Frontal cortex (tissue), 3 donors: ENCODE measurements at regions not wholly inside any gene's neighbourhood (a gene's known extent, or its start where the extent isn't known, plus 50 kb on each side); places are given as distances from the start of the nearest gene placed in this dataset.
"Not testable (repeated sequence)": the region's sequence is repeated elsewhere in the genome, so short reads cannot be mapped to it uniquely, and the experiment has no call there.

Experiments
- DNase-seq, 2 donors: peaks; one replicate each; pipeline ENCODE4 v3.0.0; 2012; ENCODE audit warnings: low spot score in 2 of 2
- FAIRE-seq: peaks from 2 replicates; lab custom pipeline; 2012; peaks lifted over from hg19 to GRCh38; lab: Jason Lieb, UNC
- donor health status: control.
- donor health status: control.
- donor health status: control.

DNA sequence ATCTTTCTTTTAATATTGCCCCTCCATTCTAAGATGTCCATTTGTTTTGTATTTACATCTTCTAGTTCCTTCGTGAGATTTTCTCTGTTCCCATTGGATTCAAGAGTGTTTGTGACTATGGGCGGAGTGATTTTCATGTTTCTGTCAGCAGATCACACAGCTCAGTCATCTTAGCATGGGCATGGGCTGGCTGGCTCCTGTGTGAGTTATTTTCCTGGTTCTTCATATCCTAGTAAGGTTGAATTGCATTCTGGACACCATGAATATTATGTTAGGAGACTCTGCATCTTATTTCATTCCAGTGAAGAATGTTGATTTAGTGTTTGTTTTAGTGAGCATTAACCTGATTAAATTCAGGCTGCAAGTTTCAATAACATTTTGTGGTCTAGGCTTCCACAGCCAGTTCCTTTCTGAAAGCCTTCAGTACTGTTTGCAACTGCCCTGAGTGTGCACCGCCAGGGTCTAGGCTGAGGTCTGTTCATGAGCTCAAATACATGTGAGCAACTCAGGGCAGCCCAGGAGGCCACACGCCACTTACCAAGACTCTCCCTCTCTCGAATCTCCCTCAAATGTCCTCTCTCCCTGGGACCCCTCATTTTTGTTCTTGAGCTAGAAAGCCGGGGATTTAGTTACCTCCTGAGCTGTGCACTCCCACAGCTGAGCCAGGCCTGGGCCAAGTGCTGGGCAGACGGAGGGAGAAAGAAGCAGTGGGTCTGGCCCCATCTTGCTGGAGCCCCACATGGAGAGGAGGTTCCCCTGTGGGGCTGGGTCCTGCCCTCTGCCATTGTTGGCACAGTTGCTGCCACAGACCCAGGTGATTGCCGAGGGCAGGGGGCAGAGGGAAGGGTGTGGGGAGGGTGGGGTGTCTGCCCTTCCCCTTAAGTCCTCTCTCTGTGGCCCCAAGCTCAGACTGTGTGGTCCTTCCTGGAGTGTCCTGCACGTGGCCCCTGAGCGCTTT lies 145.9 kb downstream of the RTP5 start:
- DNase-seq (no peak), FAIRE-seq (no peak)

GRCh38 chr2:242017086-242017485 lies 147.6 kb downstream of the RTP5 start:
- no peak for FAIRE-seq
- no peak for DNase-seq

DNA sequence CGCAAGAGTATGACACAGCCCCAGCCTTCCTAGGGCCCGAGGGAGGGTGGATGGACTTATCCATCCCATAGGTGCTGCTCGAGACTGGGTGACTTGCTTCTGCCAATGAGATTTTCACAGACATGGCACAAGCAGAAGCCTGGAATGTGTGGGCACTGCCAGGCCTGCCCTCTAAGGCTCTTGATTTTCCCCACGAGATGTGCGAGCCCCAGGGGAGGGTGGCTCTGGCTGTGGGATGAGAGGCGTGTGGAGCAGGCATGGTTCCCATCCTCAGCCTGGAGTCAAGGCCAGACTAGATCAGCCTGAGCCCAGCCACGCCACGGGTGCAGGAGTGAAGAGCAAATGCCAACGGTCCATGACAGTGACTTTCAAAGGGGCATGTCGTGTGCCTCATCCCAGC lies 148.9 kb downstream of the RTP5 start:
- FAIRE-seq, DNase-seq: not testable (repeated sequence)

- FAIRE-seq, result no peak
Measured at GRCh38 chr2:242019344-242019743, 149.8 kb downstream of the RTP5 start.

DNA sequence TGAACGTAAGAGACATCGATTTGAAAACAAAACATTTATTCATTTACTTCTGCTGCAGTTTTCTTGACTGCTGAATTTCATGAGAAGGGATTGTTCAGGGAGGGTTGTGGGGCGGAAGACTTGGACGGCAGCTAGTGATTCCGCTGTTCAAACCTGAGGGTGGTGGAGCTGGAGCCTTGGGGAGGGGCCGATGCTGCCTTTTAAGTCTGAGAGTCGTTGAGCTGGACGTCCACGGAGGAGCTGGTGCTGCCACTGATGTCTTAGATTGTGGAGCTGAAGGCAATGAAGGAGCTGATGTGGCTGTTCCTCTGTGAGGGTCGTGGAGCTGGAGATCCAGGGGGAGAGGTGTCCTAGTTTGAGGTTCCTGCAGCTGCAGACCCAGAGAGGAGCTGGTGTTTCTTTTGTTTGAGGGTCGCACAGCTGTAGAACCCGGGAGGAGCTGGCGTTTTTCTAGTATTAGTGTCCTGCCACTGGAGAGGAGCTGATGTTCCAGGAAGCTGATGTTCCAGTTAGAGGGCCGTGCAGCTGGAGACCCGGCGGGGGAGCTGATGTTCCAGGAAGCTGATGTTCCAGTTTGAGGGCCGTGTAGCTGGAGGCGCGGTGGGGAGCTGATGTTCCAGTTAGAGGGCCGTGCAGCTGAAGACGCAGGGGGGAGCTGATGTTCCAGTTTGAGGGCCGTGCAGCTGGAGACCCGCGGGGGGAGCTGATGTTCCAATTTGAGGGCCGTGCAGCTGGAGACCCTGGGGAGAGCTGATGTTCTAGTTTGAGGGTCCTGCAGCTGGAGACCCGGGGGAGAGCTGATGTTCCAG lies 150.9 kb downstream of the RTP5 start:
- DNase-seq (no peak), FAIRE-seq (no peak)

More at GRCh38 chr2:242019344-242019743, 149.8 kb downstream of the RTP5 start:
- no peak for DNase-seq

DNA sequence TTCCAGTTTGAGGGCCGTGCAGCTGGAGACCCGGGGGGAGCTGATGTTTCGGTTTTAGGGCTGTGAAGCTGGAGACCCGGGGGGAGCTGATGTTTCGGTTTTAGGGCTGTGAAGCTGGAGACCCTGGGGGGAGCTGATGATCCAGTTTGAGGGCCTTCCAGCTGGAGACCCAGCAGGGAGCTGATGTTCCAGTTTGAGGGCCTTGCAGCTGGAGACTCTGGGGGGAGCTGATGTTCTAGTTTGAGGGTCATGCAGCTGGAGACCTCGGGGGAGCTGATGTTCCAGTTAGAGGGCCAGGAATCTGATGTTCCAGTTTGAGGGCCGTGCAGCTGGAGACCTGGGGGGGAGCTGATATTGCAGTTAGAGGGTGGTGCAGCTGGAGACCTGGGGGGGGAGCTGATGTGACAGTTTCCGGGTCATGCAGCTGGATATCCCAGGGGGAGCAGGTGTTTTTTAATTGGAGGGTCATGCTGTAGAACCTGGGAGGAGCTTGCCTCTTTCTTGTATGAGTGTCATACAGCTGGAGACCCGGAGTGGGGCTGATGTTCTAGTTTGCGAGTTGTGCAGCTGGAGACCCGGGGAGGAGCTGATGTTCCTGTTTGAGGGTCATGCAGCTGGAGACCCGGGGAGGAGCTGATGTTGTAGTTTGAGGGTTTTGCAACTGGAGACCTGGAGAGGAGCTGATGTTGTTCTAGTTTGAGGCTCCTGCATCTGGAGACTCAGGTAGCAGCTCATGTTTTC lies 153.2 kb downstream of the RTP5 start:
- no peak for FAIRE-seq

GRCh38 chr2:242024751-242025355 lies 155.3 kb downstream of the RTP5 start:
- DNase-seq (no peak), FAIRE-seq (no peak)

More for the DNA sequence above, 153.2 kb downstream of the RTP5 start:
- DNase-seq, result no peak

DNA sequence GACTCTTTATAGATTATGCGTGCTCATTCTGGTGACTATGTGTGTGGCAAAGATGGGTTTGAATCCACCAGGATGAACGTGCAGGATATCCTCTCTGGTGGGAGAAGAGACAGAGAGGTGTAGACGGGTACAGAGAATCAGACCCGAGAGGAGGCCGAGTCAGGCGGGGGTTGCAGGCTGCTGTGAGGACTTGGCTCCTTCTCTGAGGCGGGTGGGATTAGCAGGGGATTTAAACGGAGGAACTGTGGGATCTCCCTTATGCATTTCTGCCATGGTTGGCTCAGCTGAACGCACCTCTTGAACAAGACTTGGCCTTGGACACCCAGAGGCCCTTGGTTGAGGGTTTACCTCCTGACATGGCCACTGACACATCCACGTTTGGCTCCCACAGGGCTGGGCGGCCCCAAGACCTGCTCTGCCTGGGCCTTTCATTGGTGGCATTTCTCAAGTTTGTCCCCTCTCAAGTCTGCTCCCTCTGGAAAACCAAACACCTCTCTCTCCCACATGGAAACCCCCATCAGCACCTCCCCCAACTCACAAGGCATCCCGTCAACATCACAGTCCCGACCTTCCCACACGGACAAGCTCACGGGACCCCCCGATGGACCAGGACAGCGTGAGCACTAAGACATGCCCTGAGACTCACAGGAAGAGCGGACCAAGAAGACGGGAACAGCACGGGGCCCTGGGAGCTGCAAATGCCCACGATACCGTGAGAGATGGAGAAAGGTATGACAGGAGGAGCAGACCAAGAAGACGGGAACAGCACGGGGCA lies 158.3 kb downstream of the RTP5 start:
- DNase-seq (no peak), FAIRE-seq (no peak)

DNA sequence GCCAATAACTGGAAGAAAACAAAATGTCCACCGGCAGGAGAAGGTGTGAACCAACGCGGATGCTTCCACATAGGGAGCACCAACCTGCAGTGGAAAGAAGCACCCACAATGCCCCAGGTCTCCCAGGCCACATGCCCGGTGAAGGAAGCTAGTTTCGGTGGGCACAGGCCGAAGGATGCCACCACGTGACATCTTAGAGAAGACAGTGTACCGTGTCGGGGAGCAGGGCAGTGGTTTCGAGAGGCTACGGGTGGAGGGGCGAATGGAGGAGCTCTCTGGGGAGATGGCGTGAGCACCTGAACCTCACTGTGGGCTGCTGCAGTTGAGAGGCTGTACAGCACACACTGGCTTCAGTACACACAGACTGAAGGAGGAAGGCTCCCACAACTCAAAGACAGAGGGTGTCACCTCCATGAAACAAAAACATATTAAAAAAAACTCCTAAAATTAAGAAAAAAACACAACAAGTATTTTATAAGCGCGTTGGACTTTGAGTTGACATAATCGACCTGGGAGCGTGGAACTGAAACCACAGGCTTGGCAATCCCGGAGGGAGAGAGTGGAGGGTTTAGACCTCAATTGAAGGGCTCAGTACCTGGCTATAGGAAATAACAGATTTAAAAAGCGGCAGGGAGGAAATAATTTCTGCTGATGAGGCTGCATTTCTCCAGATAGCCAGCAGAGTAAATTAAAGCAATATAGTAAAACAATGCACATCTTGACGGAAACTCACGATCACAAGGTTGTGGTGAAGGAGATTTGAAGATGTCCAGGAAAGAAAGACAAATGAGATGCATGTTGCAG lies 160.1 kb downstream of the RTP5 start:
- no peak for DNase-seq
- FAIRE-seq, result no peak

DNA sequence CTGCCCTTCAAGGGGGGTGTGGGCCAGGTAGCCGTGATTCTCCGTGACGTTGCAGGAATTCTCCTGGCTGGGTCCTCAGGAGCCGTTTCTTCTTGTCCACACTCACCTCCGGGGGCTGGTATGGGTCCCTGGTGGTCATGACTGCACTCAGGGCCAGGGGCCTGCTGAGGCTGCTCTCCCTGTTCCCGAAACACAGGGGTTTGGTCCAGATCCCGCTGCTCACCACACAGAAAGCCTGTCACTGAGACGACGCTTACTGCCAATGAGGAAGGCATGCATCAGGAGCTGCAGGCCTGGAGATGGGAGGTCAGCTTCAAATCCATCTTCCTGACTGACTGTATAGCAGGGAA lies 160.7 kb downstream of the RTP5 start:
- no peak for DNase-seq
- FAIRE-seq, result no peak

GRCh38 chr2:242030858-242031257 lies 161.3 kb downstream of the RTP5 start:
- DNase-seq (no peak), FAIRE-seq (no peak)

- FAIRE-seq (no peak), DNase-seq (no peak)
Measured at GRCh38 chr2:242031481-242032019, 162.0 kb downstream of the RTP5 start.

GRCh38 chr2:242032780-242033656 lies 163.5 kb downstream of the RTP5 start:
- DNase-seq (no peak), FAIRE-seq (no peak)

GRCh38 chr2:242034138-242034537 lies 164.6 kb downstream of the RTP5 start:
- FAIRE-seq (no peak), DNase-seq (no peak)

DNA sequence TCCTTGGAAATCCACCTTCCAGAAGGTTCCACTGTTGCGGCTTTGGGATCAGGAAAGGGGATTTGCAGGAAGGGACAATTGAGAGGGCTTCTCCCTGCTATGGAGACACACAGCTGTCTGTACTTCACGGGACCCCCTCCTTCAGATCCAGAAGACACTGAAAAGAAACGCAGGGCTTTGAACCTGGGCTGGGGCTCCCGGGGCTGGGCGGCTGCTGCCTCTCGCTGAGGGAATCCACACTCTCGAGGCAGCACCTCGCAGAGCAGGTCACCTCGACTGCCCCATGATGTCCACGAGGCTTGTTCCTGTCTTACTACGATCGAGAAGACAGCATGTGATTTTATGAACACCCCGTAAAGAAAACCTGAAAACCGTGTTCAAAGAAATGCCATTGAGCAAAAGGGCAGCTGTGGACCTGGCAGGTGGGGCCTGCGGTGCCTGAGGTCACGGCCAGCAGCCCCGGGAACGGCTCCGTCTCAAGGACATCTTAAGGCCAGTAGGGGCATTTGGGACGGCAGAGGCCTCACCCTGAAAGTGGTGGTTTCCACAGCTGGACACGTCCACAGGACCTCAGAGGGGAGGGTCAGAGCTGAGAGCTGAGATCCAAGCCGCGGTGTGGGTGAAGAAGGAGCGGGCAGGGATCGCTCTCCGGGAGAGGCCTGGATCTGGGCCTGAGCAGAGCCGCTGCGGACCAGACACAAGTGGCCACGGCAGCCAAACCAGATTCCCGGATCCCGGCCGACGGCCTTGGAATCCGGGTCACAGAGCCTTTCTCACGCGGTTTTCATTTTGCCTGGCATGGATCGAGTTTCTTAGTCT lies 165.7 kb downstream of the RTP5 start:
- no peak for DNase-seq
- FAIRE-seq, result no peak
